Esophagus mucosa (tissue), 1 donor: ENCODE measurements at regions not wholly inside any gene's neighbourhood (a gene's known extent, or its start where the extent isn't known, plus 50 kb on each side); places are given as distances from the start of the nearest gene placed in this dataset.

Experiments
- ATAC-seq: fragments of 200-7000 bp; cut with Tn5 transposase; one replicate; pipeline ENCODE4 v1.9.1; 2020
- donor health status: DM: yes; HTN: yes; CAD: no.

DNA sequence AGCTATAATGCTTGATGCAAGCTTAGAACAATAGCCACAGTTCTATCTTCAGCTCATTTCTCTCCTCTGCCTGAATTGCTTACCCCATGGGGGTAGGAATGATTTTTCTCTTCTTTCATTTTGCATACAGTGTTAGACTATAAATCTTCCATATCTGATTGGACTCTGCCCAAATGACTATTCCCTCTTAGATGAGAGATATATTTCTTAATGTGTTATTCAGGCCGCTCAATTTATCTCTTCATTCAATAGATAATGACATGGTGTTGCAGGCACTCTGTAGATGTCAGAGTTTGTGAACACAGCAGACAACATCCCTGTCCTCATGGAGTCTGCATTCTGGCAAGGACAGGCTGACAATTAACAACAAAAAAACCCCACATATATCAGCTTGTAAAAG lies 443.7 kb upstream of the CELF4 start:
- no peak for ATAC-seq

DNA sequence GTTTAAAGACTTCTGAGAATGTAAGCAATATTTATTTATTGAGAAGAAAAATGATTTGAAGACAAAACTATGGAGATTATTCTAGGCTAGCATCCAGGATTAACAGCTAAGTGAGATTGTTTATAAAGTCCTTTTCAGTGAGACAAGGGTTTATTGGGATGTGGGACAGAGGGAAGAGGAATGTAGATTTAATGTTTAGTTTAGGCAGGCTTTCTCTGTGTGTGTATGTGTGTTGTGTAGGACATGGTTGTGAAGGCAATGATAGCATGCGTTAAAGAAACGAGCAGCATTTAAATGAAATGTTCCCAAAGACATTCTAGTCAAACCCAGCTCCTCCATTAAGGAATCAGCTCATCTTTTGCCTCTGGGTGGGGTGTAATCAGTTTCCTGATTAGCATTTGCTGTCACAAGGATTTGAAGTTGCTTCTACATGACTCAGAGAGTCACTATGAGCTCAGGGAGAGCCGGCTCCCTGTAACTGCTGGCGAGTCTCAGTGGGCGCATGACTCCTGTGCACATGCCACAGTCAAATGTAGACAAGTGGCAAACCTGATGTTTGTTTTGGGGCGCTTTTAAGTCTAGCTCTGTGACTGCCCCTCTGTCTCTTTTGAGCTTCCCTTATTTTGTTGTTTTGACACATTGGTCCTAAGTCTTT lies 442.2 kb upstream of the CELF4 start:
- peak; percentile 63 for ATAC-seq

DNA sequence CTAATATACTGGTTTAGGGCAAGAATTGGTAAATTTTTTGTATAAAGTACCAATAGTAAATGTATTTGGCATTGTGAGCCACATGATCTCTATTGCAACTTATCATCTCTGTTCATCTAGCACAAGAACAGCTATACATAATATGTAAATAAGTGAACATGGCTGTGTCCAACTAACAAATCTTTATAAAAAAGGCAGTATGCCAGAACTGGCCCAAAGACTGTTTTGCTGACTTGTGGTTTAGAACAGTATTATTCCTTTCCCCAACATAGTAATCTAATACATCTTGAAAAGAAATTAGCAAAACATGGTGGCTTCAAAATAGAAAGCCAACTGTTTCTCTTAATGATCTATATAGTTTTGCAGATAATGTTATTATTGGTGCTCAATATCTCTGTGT lies 441.4 kb upstream of the CELF4 start:
- no peak for ATAC-seq

DNA sequence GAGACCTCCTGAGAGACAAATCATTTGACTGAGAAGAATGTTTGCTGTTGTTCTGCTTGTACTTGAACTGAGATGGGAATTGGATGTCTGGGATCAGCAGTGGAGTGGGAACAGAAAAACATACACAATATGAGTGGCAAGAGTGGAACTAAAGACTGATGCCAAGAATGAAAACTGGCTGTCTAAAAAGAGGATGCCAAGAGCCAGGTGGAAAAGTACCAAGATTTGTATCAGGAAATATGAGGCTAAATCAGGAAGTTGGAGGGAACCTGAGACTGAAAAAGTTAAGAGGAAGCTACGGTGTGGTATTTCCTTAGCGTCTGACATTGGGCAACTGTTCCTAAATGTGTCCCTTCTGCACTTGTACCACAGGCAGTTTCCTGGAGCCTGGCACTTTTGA lies 440.9 kb upstream of the CELF4 start:
- ATAC-seq, result no peak

DNA sequence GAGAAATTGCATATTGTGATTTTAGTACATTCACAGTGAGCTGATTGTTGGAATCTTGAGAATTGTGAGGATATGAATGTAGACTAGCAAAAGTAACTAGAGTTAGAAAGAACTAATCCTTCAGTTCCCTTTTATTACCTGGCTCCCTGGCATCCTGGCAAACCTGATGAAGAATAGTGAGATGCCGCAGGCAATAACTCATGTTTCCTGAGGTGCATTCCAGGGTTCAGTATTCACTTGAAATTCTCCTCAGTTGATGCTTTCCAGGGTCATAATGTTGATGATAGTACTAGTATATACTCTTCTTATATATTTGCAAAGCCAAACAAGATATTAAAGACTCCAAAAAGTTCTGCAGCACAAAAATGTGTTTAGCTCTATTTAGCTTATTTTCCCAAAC lies 432.1 kb upstream of the CELF4 start:
- ATAC-seq, result no peak

DNA sequence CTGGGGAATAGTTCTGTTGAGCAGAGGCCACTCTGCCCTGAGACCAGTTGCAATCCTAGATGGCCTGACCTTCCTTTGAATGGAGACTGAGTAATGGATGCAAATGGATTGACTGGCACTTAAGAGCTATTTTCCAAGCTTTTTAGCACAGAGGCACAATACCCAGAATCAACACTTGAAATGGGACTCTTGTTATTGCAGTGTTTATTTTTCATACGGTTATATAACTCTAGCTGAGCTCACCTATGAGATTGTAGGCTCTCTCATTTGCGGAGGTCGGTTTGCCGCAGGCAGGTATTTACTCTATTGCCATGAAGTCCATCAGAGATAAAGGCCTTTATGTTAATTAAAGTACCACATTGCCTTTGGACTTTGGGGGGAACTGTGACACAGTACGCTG lies 422.3 kb upstream of the CELF4 start:
- no peak for ATAC-seq

DNA sequence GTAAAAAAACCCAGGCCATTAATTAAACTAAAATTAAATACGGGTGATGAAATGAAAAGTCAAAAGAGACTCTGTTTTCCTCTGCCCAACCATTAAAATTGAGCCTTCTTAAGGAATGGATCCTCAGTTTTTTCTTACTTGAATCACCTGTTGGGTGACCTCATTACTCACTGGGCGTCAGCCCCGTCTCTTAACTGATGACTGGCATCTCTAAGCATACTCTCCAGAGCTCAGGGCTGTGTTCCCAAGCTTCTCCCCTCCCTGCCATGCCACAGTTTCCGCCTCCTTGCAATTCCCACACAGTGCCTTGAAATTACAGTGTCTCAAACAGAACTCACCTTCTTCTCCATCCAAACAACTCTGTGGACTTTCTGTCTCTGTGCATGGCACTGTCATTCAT lies 421.1 kb upstream of the CELF4 start:
- peak; percentile 91 for ATAC-seq

DNA sequence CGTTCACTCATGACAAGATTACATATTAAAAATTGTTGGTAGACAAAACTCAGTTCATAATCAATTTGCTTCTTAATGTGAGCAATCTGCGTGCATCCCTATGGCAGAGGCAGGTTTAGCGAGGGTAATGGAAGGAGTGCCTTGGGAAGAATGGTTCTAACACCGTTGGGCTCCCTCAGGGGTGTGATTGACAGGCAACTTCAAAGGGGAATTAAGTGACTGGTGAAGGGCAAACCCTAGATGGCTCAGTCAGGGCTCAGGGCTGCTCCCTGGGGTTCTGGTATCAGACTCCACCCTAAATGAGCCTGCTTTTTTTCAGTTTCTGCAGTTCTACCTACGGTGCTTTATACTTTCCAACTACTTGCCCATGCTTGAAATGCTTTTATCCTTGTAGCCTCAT lies 419.5 kb upstream of the CELF4 start:
- ATAC-seq, result no peak

DNA sequence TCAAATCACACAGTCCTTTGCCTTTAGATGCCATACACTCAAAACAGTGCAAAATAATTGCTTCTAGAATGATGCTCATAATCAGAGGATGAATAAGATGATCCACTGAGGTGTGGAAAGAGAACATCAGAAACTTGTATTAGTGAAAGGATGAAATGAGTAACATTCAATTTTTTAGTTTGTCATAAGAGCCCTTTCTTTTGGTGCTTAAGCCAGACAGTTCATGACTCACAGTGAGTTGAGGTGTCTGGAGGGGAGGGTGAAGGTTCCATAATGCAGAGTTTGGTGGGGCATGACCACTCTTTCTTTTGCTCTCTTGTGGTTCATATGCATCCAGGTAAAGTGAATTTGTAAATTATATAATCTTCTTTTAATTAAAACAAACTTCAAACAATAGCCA lies 415.0 kb upstream of the CELF4 start:
- ATAC-seq, result no peak

DNA sequence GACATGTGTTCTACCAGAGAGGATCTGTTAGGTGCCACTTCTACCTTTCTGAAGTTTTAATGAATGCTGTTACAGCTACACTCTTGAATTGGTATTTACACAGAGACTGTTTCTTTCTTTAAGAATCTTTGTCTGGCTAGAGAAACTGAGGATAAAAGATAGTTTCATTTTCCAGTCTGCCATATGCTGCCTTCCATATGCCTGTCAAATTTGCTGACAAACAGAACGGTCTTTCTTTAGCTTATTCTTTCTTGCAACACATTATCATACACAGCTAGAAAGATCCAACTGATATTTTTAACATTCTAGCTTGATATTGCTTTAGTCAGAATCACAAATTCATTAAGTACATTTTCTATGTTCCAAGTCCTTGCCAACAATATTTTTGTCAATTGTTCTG lies 409.8 kb upstream of the CELF4 start:
- ATAC-seq, result no peak

DNA sequence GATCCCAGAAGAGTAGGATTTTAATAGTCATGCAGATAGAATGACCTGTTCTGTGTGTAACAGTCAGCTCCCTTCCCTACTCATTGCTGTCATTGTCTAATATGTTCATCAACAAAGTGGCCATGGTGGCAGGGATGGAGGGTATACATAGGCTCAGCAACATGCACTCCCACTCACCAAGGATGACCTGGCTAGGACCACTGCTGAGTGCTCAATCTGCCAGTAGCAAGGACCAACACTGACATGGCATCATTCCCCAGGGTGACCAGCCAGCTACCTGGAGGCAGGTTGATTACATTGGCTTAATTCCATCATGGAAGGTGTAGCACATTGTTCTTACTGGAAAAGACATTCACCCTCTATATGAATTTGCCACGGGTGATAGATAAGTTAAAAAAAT lies 401.7 kb upstream of the CELF4 start:
- no peak for ATAC-seq

DNA sequence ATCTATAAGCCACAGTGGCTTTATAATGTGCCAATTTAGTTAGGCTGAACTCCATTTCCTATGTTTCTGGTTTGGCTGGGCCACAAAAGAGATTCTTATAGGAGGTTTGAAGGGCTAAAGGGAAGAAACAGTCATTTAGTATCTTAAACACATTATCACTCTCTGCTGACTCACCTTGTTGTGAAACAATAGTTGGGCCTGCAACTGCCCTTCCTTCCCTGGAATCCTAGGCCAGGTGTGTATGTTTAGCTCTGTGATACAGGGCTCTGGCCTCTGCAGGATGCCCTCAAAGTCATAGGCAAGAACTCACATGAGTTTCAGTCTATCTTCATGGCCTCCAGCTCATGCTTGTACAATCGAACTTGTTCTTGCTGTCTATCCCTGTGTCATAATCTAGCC lies 400.0 kb upstream of the CELF4 start:
- peak; percentile 58 for ATAC-seq

DNA sequence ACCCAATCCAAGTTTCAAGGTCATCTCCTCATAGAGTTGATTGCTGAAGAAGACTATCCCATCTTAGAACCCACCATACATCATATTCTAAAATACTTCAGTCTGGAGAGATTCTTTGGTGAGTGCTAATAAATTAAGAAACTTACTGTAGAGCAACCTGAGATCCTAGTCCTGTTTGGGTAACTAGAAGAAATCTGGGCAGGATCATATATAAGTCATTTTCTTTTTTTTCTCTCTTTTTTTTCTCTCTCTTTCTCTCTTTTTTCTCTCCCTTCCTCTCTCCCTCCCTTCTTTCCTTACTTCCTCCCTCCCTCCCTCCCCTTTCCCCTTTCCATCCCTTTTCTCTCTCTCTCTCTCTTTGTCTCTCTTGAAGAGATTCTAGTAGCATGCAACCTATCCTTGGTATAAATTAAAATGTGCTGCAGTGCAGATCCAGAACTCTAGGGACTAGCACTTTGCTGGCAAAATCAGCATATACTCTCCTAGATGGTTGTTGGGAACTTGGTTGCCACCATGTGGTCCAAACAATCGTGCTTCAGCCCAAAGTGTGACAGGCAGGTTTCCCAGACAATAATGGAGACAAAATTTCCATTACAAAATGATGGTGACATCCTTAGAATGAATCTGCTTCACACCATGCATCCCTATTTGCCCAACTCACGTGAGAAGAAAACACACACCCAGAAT lies 399.4 kb upstream of the CELF4 start:
- ATAC-seq, result no peak

DNA sequence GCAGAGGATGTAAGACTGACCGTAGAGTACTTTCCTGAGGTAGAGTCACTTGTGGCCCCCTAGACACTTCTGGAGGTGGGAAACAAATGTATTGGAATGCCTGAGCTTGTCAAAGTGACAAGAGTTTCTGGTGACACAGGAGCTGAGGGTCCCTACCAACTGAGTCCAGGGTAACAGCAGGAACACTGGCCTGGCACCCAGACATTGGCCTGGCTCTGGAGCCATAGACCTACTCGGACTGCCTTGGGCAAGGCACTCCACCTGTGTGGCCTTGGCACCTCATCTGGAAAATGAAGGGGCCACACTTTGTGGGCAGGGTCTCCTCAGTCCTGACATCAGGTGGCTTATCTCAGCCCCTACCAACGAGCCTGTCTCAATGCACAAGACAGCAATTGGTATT lies 398.2 kb upstream of the CELF4 start:
- no peak for ATAC-seq

DNA sequence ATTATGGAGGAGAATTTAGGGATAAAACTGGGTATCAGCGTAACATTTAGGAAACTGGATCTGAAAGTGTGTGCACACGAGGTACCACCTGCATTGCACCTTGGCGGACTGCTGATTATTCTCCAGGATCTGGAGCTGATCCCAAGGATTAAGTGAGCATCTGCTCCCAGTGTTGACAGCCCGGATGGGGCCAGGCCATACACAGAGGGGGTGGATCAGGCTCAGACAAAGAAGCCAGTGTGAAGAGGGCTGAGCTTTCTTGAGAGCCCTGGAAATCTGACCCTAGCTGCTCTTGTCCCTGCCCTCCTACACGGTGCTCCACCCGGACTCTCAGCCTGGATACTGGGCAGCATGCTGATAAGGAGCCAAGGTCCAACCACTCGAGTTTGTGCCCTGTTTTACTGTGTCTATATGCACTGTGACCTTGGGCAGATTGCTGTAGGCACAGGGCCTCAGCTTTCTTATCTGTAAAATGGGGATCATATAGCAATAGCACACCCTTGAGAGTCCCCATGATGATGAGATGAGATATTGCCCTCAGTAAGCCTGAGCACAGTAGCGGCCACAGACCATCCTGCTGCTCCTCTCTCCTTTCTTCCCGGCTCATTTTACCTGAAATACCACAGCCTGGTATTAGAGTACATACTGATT lies 396.8 kb upstream of the CELF4 start:
- ATAC-seq, result no peak

DNA sequence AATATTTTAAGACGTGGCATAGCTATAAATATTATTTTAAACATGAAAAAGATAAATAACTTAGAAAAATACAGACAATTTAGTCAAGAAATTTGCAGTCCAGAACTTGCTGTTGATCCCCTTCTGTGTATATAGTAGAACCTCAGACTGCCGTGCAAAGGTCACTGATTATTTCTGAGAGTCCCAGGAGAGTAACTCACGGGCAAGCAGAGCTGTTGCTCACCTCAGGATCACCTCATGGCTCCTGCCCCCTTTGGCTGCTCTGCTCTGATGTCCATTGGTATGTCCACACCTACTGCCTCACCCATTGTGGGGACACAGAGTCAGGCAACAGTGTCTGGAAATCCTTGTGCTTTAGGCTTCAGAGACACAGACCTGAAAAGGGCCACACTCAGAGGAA lies 392.9 kb upstream of the CELF4 start:
- ATAC-seq, result no peak

DNA sequence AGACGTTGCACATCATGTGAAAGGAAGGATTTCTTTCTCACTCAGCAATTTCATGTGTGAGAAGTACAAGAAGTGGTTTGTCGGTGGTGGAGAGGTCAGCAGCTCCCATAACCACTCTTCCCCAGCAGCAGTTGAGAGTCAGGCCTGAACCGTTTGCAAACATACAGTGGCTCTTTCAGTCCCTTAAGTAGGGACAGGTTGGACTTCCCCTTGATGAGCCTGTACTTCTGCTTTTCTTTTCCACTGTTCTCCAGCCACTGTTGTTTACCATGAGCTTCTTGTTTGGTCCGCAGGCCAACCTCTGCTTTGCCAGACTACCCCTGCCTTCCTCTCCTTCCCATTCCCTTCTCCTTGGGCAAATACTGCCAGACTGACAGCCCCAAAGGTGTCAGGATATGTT lies 391.3 kb upstream of the CELF4 start:
- ATAC-seq, result no peak

DNA sequence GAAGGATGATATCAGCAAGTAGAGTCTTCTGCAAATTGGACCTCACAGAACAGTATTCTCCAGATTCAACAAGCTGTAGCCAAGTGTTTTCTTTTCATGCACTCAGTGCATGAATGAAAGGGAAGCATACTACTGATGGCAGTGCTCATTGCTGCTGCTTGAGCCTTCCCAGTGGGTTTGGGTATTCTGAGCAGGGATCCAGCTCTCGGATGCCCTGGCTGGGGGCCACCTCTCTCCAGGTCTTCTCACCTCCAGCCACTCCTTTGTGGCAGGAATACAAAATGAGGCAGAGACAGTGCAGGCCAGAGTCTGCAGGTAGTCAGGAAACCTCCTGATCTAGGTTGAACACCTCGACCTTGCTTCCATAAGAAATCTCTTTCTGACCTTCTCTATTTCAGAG lies 390.4 kb upstream of the CELF4 start:
- ATAC-seq, result no peak

DNA sequence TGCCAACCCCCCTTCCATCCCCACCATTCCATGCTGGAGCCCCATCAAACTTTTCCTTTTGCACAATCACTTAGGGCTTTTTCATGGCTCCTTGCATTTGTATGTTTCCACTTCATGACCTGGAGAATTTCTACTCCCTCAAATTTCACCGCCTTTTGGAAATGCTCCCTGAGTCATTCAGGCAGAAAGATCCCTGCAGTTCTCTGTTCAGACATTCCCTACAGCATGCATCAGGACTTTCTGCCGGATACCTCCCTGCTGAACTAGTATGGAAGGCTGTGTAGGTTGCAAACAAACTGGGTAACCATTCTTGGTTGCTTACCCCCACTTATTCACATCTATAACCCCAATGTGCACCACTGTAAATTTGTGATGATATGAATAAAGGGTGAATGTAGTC lies 389.6 kb upstream of the CELF4 start:
- ATAC-seq, result no peak

DNA sequence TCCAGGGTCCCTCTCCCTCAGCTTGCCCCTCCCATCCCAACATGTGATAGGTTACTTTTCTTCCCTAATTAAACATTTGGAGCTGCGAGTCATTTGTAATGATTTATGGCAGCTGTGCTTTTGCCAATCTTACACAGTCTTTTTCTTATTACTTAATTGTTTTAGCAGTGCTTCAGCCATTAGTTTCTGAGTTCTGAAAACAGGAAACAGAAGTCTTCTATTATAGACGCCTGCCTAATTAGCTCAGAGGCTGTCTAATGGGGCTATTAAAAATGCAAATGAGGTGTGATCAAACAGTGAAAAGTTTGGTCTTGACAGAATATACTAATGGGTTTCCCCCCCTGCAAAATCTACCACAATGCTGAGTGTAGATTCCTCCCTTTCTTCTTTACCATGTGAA lies 388.3 kb upstream of the CELF4 start:
- ATAC-seq, result no peak

DNA sequence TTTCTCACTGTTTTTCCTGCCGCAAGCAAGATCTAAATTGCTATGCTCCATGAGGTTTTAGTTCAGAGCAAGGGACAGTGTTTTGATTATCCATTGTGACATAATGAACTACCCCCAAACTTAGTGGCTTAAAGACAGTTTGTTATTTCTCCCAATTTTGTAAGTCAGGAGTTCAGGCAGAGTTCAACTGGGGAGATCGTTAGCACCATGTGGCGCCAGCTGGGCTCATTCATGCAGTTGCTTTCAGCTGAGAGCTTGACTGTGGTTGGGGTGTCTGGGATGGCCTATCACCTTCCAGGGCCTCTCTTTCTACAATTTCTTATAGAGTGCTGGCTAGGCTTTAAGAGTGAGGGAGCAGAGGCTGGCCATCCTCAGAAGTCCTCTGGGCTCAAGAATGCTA lies 382.9 kb upstream of the CELF4 start:
- no peak for ATAC-seq

DNA sequence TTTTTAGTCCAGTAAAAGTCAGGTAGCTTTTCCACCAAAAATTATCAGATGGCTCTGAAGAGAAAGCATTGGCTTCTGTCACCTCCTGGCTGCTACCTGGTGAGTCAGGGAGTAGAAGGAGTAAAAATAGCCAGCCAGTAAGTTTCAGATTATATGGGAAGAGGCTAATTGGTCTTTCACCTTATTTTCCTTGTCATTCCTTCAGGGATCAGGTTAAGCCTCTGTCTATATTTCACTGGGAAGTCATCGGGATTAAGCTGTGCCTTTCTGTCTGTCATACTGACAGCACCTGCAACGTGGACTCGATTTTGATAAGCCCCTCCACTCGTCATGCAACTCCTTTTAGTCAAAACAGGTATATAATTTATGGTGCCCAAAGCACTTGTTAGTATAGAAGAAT lies 380.7 kb upstream of the CELF4 start:
- no peak for ATAC-seq

DNA sequence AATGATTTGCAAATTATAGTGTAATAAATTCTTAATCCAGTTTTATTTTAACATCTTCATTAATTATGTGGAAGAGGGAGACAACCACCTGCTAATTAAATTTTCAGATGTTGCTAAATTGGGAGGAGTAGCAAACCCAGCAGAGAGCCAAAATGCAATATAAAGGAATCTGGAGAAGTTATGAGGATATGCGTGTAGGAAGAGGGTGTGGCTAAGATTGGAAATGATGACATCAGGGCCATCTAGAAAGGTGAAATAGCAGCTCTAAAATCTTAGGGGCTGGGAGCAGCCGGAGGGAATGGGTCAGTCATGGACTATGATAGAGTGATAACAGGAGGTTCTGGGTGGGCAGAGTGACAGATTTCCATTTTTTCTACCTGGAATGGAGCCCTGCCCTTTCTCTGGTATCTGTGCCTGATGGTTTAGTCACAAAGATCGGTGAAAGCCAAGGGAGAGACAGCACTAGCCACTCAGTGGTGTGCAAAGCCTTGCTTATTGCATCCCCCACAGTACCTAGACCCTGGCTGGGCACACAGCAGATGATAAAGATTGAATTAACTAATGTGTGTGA lies 379.2 kb upstream of the CELF4 start:
- ATAC-seq, result no peak

DNA sequence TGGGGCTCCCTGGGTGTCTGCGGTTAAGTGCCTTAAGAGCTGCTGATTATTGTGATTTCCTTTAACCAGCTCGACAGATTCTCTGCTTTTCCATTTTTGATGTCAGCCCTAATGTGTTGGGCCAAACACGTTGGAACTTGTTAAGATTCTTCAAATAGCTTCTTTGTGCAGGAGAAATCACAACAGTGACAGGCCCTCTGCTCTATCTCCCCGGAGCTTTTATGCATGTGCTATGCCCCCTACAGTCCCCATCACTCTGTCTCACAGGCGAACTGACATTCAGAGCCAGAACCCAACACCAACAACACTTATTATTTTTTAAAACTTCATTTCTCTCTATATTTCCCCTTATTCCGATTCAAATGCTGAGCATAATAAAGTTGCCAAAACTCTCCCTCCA lies 371.7 kb upstream of the CELF4 start:
- no peak for ATAC-seq
